IMR-90 (cell line): ENCODE measurements at regions not wholly inside any gene's neighbourhood (a gene's known extent, or its start where the extent isn't known, plus 50 kb on each side); places are given as distances from the start of the nearest gene placed in this dataset.

Experiments used
- ATAC-seq: fragments of 200-7000 bp; cut with Tn5 transposase; 2 replicates; pipeline ENCODE4 v1.9.1; 2020; ENCODE audit warnings: low read depth, mild to moderate bottlenecking, moderate library complexity
- BruUV-seq: library from RNA; stranded (reverse); fragments of 400-500 nt; replicated peaks from 2 replicates; lab custom pipeline; 2021; lab: Mats Ljungman, UMichigan
- CTCF ChIA-PET: fragments of 300-600 bp; formaldehyde crosslinking; extraction: SDS; loops from one replicate; lab custom pipeline; 2021; ENCODE audit warnings: antibody characterized with exemption; lab: Yijun Ruan, JAX
- POLR2A ChIA-PET: fragments of 300-600 bp; sonication (Branson Sonifier 250); formaldehyde crosslinking; loops from one replicate; lab custom pipeline; 2022; ENCODE audit warnings: antibody characterized with exemption; ENCODE audit not compliant: unreplicated experiment; lab: Charles Lee
- DNase-seq: peaks from one replicate; pipeline ENCODE4 v3.0.0; 2013
- H2AFZ ChIP-seq: replicated peaks from 2 replicates; pipeline ENCODE3; 2013; ENCODE audit warnings: low read length, mild to moderate bottlenecking; ENCODE audit not compliant: poor library complexity
- H2AK5ac ChIP-seq: 2 replicates; pipeline ENCODE4 v1.6.1; 2013; ENCODE audit warnings: low read depth, low read length, inconsistent platforms
- H2AK9ac ChIP-seq: replicated peaks from 2 replicates; pipeline ENCODE3; 2013; ENCODE audit warnings: mild to moderate bottlenecking, low read depth, low read length, moderate library complexity; ENCODE audit not compliant: poor library complexity
- H2BK120ac ChIP-seq: 2 replicates; pipeline ENCODE4 v1.6.1; 2013; ENCODE audit warnings: low read depth, low read length, inconsistent platforms
- H2BK15ac ChIP-seq: 3 replicates; pipeline ENCODE4 v1.6.1; 2013; ENCODE audit warnings: low read depth, low read length, inconsistent platforms
- H2BK20ac ChIP-seq: 2 replicates; pipeline ENCODE4 v1.6.1; 2013; ENCODE audit warnings: low read depth, mild to moderate bottlenecking, inconsistent platforms, low read length, moderate library complexity
- H2BK5ac ChIP-seq: 2 replicates; pipeline ENCODE4 v1.6.1; 2013; ENCODE audit warnings: mild to moderate bottlenecking, low read depth, low read length, inconsistent platforms; ENCODE audit not compliant: poor library complexity, severe bottlenecking
- H3K14ac ChIP-seq: replicated peaks from 2 replicates; pipeline ENCODE4 v1.6.1; 2013; ENCODE audit warnings: low read depth, low read length, inconsistent platforms
- H3K18ac ChIP-seq: 2 replicates; pipeline ENCODE4 v1.6.1; 2013; ENCODE audit warnings: low read depth, low read length, control low read depth
- H3K23ac ChIP-seq: 2 replicates; pipeline ENCODE4 v1.6.1; 2013; ENCODE audit warnings: low read depth, low read length, inconsistent platforms
- H3K27ac ChIP-seq: 2 replicates; pipeline ENCODE4 v1.5.1; 2013; ENCODE audit warnings: mild to moderate bottlenecking, control low read depth, low read length; ENCODE audit not compliant: insufficient read depth
- H3K27me3 ChIP-seq: 2 replicates; pipeline ENCODE4 v1.6.1; 2013; ENCODE audit warnings: low read length; ENCODE audit not compliant: control insufficient read depth, insufficient read depth
- H3K36me3 ChIP-seq: 2 replicates; pipeline ENCODE4 v1.6.1; 2013; ENCODE audit warnings: low read length, mixed read lengths; ENCODE audit not compliant: control insufficient read depth, insufficient read depth
- H3K4ac ChIP-seq: 2 replicates; pipeline ENCODE4 v1.6.1; 2013; ENCODE audit warnings: low read depth, low read length, inconsistent platforms
- H3K4me1 ChIP-seq: 2 replicates; pipeline ENCODE4 v1.6.1; 2013; ENCODE audit warnings: low read length, mixed read lengths; ENCODE audit not compliant: control insufficient read depth, insufficient read depth
- H3K4me2 ChIP-seq: 2 replicates; pipeline ENCODE4 v1.6.1; 2013; ENCODE audit warnings: low read depth, mild to moderate bottlenecking, control low read depth, low read length, moderate library complexity
- H3K4me3 ChIP-seq: 2 replicates; pipeline ENCODE4 v1.5.1; 2013; ENCODE audit warnings: low read depth, mild to moderate bottlenecking, control low read depth, low read length, moderate library complexity; ENCODE audit not compliant: insufficient read depth
- H3K56ac ChIP-seq: 2 replicates; pipeline ENCODE4 v1.6.1; 2013; ENCODE audit warnings: low read length, inconsistent platforms; ENCODE audit not compliant: insufficient read depth; ENCODE audit errors: extremely low read depth
- H3K79me1 ChIP-seq, 2 experiments: 2 replicates each; pipeline ENCODE4 v1.6.1; 2013; ENCODE audit warnings: low read length in 2 of 2, inconsistent platforms in 1 of 2, low read depth in 1 of 2
- H3K9ac ChIP-seq: 2 replicates; pipeline ENCODE4 v1.6.1; 2013; ENCODE audit warnings: low read depth, low read length, control low read depth
- H3K9me1 ChIP-seq: 2 replicates; pipeline ENCODE4 v1.6.1; 2013; ENCODE audit warnings: low read length, inconsistent platforms; ENCODE audit not compliant: insufficient read depth
- H3K9me3 ChIP-seq: 2 replicates; pipeline ENCODE4 v1.6.1; 2013; ENCODE audit warnings: low read length; ENCODE audit not compliant: control insufficient read depth, insufficient read depth
- H4K20me1 ChIP-seq: 2 replicates; pipeline ENCODE4 v1.6.1; 2013; ENCODE audit warnings: low read length, inconsistent platforms; ENCODE audit not compliant: insufficient read depth
- H4K5ac ChIP-seq: 2 replicates; pipeline ENCODE4 v1.6.1; 2013; ENCODE audit warnings: mild to moderate bottlenecking, low read depth, low read length, control low read depth
- H4K8ac ChIP-seq, 2 experiments: 2 replicates each; pipeline ENCODE4 v1.6.1; 2013; ENCODE audit warnings: low read depth in 2 of 2, low read length in 2 of 2, control low read depth in 1 of 2, inconsistent platforms in 1 of 2
- H4K91ac ChIP-seq: 2 replicates; pipeline ENCODE4 v1.6.1; 2013; ENCODE audit warnings: low read depth, low read length, inconsistent platforms; ENCODE audit not compliant: insufficient read depth
- BHLHE40 ChIP-seq: fragments of 150-350 bp; IDR thresholded peaks from 2 replicates; pipeline ENCODE4 v1.6.1; 2016; ENCODE audit warnings: mild to moderate bottlenecking, low read depth, low read length
- CHD1 ChIP-seq: IDR thresholded peaks from 2 replicates; pipeline ENCODE4 v1.6.1; 2012; ENCODE audit warnings: low read depth, low read length, improper control_type of control experiment
- ELK1 ChIP-seq: fragments of 150-350 bp; IDR thresholded peaks from 2 replicates; pipeline ENCODE4 v1.6.1; 2016; ENCODE audit warnings: low read depth, mild to moderate bottlenecking, low read length, moderate library complexity, borderline replicate concordance
- MAFK ChIP-seq: IDR thresholded peaks from 2 replicates; pipeline ENCODE4 v1.6.1; 2012; ENCODE audit warnings: low read depth, low read length, improper control_type of control experiment
- MXI1 ChIP-seq: IDR thresholded peaks from 2 replicates; pipeline ENCODE4 v1.6.1; 2012; ENCODE audit warnings: low read depth, mild to moderate bottlenecking, low read length, moderate library complexity, borderline replicate concordance
- RCOR1 ChIP-seq: IDR thresholded peaks from 2 replicates; pipeline ENCODE4 v1.6.1; 2012; ENCODE audit warnings: mild to moderate bottlenecking, low read length, improper control_type of control experiment; ENCODE audit not compliant: insufficient replicate concordance
- WGBS, 2 experiments: methylation state at CpG; one replicate each; pipeline versions ENCODE4 v1.1.5 to v1.1.7; 2013; ENCODE audit warnings: missing lambda C conversion rate in 2 of 2; ENCODE audit not compliant: insufficient read length in 1 of 2; ENCODE audit errors: extremely low coverage in 2 of 2; 5-methylcytosine and 5-hydroxymethylcytosine counted together
- dilution Hi-C: fragments of 300-500 bp; cut with HindIII; formaldehyde crosslinking; loops from one replicate; pipeline ENCODE4 v1.14.3; 2018; ENCODE audit warnings: low sequenced_read_pairs; ENCODE audit not compliant: unreplicated experiment
- in situ Hi-C: fragments of 300-500 bp; cut with MboI; formaldehyde crosslinking; loops from 3 replicates; pipeline ENCODE4 v1.14.3; 2019; ENCODE audit warnings: low sequenced_read_pairs, inconsistent platforms, mixed read lengths
- intact Hi-C: fragments of 100-400 bp; cut with micrococcal nuclease; formaldehyde crosslinking; loops from 2 replicates; pipeline ENCODE4 v1.10.0; 2022

GRCh38 chr5:96322865-96323264 is 110.2 kb downstream of the PCSK1 start:
- peak overlapping the region; percentile 54 for H4K91ac ChIP-seq
- WGBS, 2 experiments = no CpG with 5 or more reads among the region's 2 CpGs
- no peak overlapping the region for H3K27ac ChIP-seq
- peaks cover 5% of the 10 kb centered on the region; the same call in 1 of the 2 replicates for H3K9me1 ChIP-seq
- in situ Hi-C loops = loop anchor here (25.0 kb wide), 1 partner anchor 686 kb away; the partner anchor contains the start of gene RFESD
- H3K9ac ChIP-seq = no peak overlapping the region
- peak overlapping the region; percentile 79; the same call in 1 of the 2 replicates for H4K5ac ChIP-seq
- ATAC-seq (no peak), DNase-seq (no peak)
- H3K36me3 ChIP-seq = no peaks in the 10 kb centered on the region
- peak overlapping the region; percentile 34 for H3K14ac ChIP-seq
- H3K4me3 ChIP-seq = no peak overlapping the region
- ChIA-PET POLR2A (no interaction called here), CTCF (no interaction called here)
- peak overlapping the region; percentile 12 for H2BK5ac ChIP-seq
- peak overlapping the region; percentile 77 for H2BK20ac ChIP-seq
- dilution Hi-C loops = no loop called here
- H3K18ac ChIP-seq = peak overlapping the region; percentile 87
- no peaks in the 10 kb centered on the region; a peak in 1 of 4 replicates for H3K79me1 ChIP-seq
- H3K4me1 ChIP-seq = peaks cover 13% of the 10 kb centered on the region; the same call in 1 of the 2 replicates
- H3K9me3 ChIP-seq = no peaks in the 10 kb centered on the region
- peak overlapping the region; percentile 51 to 60; a peak in 3 of 4 replicates for H4K8ac ChIP-seq
- no peaks in the 10 kb centered on the region for H3K27me3 ChIP-seq
- H2AFZ ChIP-seq = no peak overlapping the region
- intact Hi-C loops = no loop called here
- no peak overlapping the region for H2AK9ac ChIP-seq
- H2BK15ac ChIP-seq = peak overlapping the region; percentile 94; the same call in 2 of the 3 replicates
- no peaks in the 10 kb centered on the region for H4K20me1 ChIP-seq
- H2AK5ac ChIP-seq = peak overlapping the region; percentile 26; the same call in 1 of the 2 replicates
- H3K4ac ChIP-seq = peak overlapping the region; percentile 34; the same call in 1 of the 2 replicates
- no peak overlapping the region for H3K56ac ChIP-seq
- no peak for TF ChIP-seq BHLHE40
- TF ChIP-seq MAFK = no peak
- TF ChIP-seq MXI1 = no peak
- no peak for TF ChIP-seq ELK1
- TF ChIP-seq CHD1 = no peak
- no peak for TF ChIP-seq RCOR1
- BruUV-seq = no TSS peak
- 0 out of 2 replicates have a peak overlapping the region, but pooled peaks have one; percentile 13 for H3K23ac ChIP-seq
- peak overlapping the region; percentile 71 for H2BK120ac ChIP-seq
- no peak overlapping the region for H3K4me2 ChIP-seq
